Endothelial cell of umbilical vein (primary cell): ENCODE measurements at regions not wholly inside any gene's neighbourhood (a gene's known extent, or its start where the extent isn't known, plus 50 kb on each side); places are given as distances from the start of the nearest gene placed in this dataset.
A peak's percentile ranks its signal among the peaks of the same experiment; 100 is the strongest.

ENCODE experiments used
- BruUV-seq: library from RNA; stranded (reverse); fragments of 400-500 nt; replicated peaks from 2 replicates; lab custom pipeline; 2021; lab: Mats Ljungman, UMichigan
- CTCF ChIA-PET: fragments of 300-600, 350-600 bp; sonication (Branson Sonifier 250); formaldehyde crosslinking; loops from one replicate; lab custom pipeline; 2021; ENCODE audit warnings: antibody characterized with exemption, inconsistent platforms; lab: Charles Lee
- POLR2A ChIA-PET: fragments of 300-600, 350-600 bp; sonication (Branson Sonifier 250); formaldehyde crosslinking; loops from one replicate; lab custom pipeline; 2021; ENCODE audit warnings: antibody characterized with exemption, inconsistent platforms; lab: Charles Lee
- DNase-seq: peaks from one replicate; pipeline ENCODE4 v3.0.0-alpha.2; 2011; ENCODE audit warnings: low read depth, low spot score
- FAIRE-seq: peaks from 2 replicates; lab custom pipeline; 2011; peaks lifted over from hg19 to GRCh38; lab: Jason Lieb, UNC
- H2AFZ ChIP-seq: 2 replicates; pipeline ENCODE4 v1.6.0; 2012; ENCODE audit warnings: low read depth, low read length, control low read depth, inconsistent platforms
- H3K27ac ChIP-seq: 2 replicates; pipeline ENCODE4 v1.5.1; 2011; ENCODE audit warnings: low read depth, mild to moderate bottlenecking, control low read depth, low read length, moderate library complexity; ENCODE audit not compliant: insufficient read depth
- H3K27me3 ChIP-seq, 2 experiments: 2 replicates each; pipeline versions ENCODE4 v1.6.0 to v1.6.1; 2011; ENCODE audit warnings: low read length in 2 of 2, mixed read lengths in 1 of 2; ENCODE audit not compliant: control insufficient read depth in 2 of 2, insufficient read depth in 2 of 2
- H3K36me3 ChIP-seq, 2 experiments: 2 replicates in 1 of 2; 3 replicates in 1 of 2; pipeline ENCODE4 v1.5.1; 2011; ENCODE audit warnings: low read length in 2 of 2, mild to moderate bottlenecking in 1 of 2, moderate library complexity in 1 of 2; ENCODE audit not compliant: control insufficient read depth in 2 of 2, insufficient read depth in 2 of 2; ENCODE audit errors: extremely low read depth in 1 of 2
- H3K4me1 ChIP-seq: 3 replicates; pipeline ENCODE4 v1.5.1; 2011; ENCODE audit warnings: mild to moderate bottlenecking, low read length; ENCODE audit not compliant: control insufficient read depth, insufficient read depth; ENCODE audit errors: extremely low read depth
- H3K4me2 ChIP-seq: 2 replicates; pipeline ENCODE4 v1.6.1; 2011; ENCODE audit warnings: low read length, control low read depth, mixed read lengths; ENCODE audit not compliant: insufficient read depth
- H3K4me3 ChIP-seq, 3 experiments: fragments of 200-600 bp in 1 of 3; sonication (generic), shearing (Covaris generic) in 1 of 3; replicated peaks in 1 of 3; 2 replicates each; pipeline ENCODE4 v1.5.1; 2011 to 2016; ENCODE audit warnings: control low read depth in 3 of 3, low read length in 3 of 3, mild to moderate bottlenecking in 2 of 3, inconsistent platforms in 1 of 3, low read depth in 1 of 3, moderate library complexity in 1 of 3; ENCODE audit not compliant: insufficient read depth in 1 of 3
- H3K79me2 ChIP-seq: 2 replicates; pipeline ENCODE4 v1.6.0; 2012; ENCODE audit warnings: low read length, inconsistent platforms; ENCODE audit not compliant: control insufficient read depth, insufficient read depth
- H3K9ac ChIP-seq: replicated peaks from 2 replicates; pipeline ENCODE3; 2011; ENCODE audit warnings: low read length, control low read depth; ENCODE audit not compliant: insufficient read depth; ENCODE audit errors: extremely low read depth
- H3K9me1 ChIP-seq: replicated peaks from 3 replicates; pipeline ENCODE4 v1.6.0; 2011; ENCODE audit warnings: mild to moderate bottlenecking, low read length; ENCODE audit not compliant: control insufficient read depth, insufficient read depth; ENCODE audit errors: extremely low read depth
- H3K9me3 ChIP-seq: replicated peaks from 2 replicates; pipeline ENCODE4 v1.5.1; 2012; ENCODE audit warnings: low read length, inconsistent platforms; ENCODE audit not compliant: control insufficient read depth, insufficient read depth
- H4K20me1 ChIP-seq: replicated peaks from 2 replicates; pipeline ENCODE3; 2011; ENCODE audit warnings: mild to moderate bottlenecking, low read length; ENCODE audit not compliant: control insufficient read depth, insufficient read depth; ENCODE audit errors: extremely low read depth
- EZH2 ChIP-seq: IDR thresholded peaks from 2 replicates; pipeline ENCODE4 v1.6.1; 2012; ENCODE audit warnings: borderline replicate concordance, low read depth, mild to moderate bottlenecking, moderate library complexity, low read length, inconsistent platforms; ENCODE audit not compliant: severe bottlenecking
- FOS ChIP-seq: IDR thresholded peaks from 2 replicates; pipeline ENCODE4 v1.6.1; 2011; ENCODE audit warnings: mild to moderate bottlenecking, low read length, moderate library complexity, borderline replicate concordance; ENCODE audit not compliant: insufficient read depth
- GATA2 ChIP-seq: IDR thresholded peaks from 2 replicates; pipeline ENCODE4 v1.7.0; 2011; ENCODE audit warnings: low read depth, mild to moderate bottlenecking, moderate library complexity, mixed read lengths, low read length; ENCODE audit not compliant: insufficient read length, insufficient read depth
- JUN ChIP-seq: IDR thresholded peaks from 2 replicates; pipeline ENCODE4 v1.6.1; 2011; ENCODE audit warnings: borderline replicate concordance, low read depth; ENCODE audit not compliant: insufficient read length, insufficient read depth
- MAX ChIP-seq: IDR thresholded peaks from 2 replicates; pipeline ENCODE4 v1.6.1; 2011; ENCODE audit not compliant: insufficient read depth, insufficient read length
- MYC ChIP-seq: IDR thresholded peaks from one replicate; pipeline ENCODE4 v1.6.1; 2011; ENCODE audit warnings: mild to moderate bottlenecking, low read depth, low read length
- POLR2A ChIP-seq: IDR thresholded peaks from 2 replicates; pipeline ENCODE4 v1.6.1; 2012; ENCODE audit warnings: low read depth, mild to moderate bottlenecking, control low read depth, low read length
- POLR2AphosphoS5 ChIP-seq: IDR thresholded peaks from 2 replicates; pipeline ENCODE4 v1.6.1; 2012; ENCODE audit warnings: low read depth, mild to moderate bottlenecking, control low read depth, low read length, moderate library complexity; ENCODE audit not compliant: insufficient read depth
- dilution Hi-C: fragments of 300-500 bp; cut with MboI; formaldehyde crosslinking; loops from one replicate; pipeline ENCODE4 v1.15.0; 2019; ENCODE audit warnings: low sequenced_read_pairs; ENCODE audit not compliant: extremely low pct_ligation_motif_present
- intact Hi-C: fragments of 100-400 bp; cut with micrococcal nuclease; formaldehyde crosslinking; loops from one replicate; pipeline ENCODE4 v1.10.0; 2022
- TF ChIP-seq, protein P1 (sequence below), 2 donors: IDR thresholded peaks; 1 replicate in 1 of 2; 2 replicates in 1 of 2; pipeline ENCODE4 v1.5.1; 2011; ENCODE audit warnings: low read length in 2 of 2, mild to moderate bottlenecking in 2 of 2, moderate library complexity in 2 of 2, control low read depth in 1 of 2, inconsistent platforms in 1 of 2, low read depth in 1 of 2; ENCODE audit not compliant: insufficient read depth in 1 of 2; ENCODE audit errors: extremely low read depth in 1 of 2

DNA sequence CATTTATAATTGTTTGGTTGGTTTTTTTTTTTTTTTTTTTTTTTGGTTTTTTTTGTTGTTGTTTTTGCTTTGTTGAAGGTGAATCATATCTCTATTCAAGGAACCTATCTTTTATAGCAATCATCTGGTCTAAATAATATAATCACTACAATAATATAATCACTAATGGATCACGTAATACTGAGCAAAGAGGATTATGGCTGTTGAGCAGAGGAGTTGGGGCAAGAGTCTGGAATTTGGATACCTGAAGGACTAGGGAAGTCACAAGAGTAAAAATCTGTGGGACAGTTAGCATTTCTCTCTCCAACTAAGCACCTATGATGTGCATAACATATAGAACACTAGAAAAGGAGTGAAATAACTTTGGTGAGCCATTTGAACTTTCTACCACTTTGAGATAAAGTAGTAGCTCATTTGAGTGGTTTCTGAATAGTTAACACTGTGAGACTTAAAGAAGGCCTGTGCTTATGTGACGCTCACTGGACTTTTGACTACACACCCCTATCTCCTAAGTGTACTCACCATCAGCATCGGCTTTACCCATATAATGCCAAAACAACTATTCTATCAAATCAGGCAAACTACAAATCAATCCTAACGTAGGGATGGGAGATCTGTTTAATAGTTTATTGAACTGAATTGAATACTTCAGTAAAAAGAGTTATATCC is 564.9 kb upstream of the TUSC1 start:
- Histone ChIP-seq H3K27me3 (no peaks in the 10 kb centered on the region), H3K4me2 (peak overlapping the region; percentile 50), H3K9me3 (no peaks in the 10 kb centered on the region), H3K36me3 (no peaks in the 10 kb centered on the region), H3K4me1 (peaks cover 35% of the 10 kb centered on the region), H3K4me3 (no peak overlapping the region), H4K20me1 (no peaks in the 10 kb centered on the region), H3K9me1 (no peaks in the 10 kb centered on the region), H3K79me2 (no peaks in the 10 kb centered on the region), H2AFZ (peak overlapping the region; percentile 10), H3K27ac (peak overlapping the region; percentile 92), H3K9ac (peak overlapping the region; percentile 49)
- POLR2A ChIA-PET = no interaction called here
- peak; percentile 14 for TF ChIP-seq FOS
- no peak for TF ChIP-seq POLR2AphosphoS5
- dilution Hi-C loops = no loop called here
- CTCF ChIA-PET = interaction anchor here (0.8 to 2.0 kb wide), 7 partner anchors 9 to 84 kb away, joined by 3 to 11 read pairs (median 4); no protein-coding TSS in a partner anchor
- FAIRE-seq (no peak), DNase-seq (no peak)
- intact Hi-C loops = no loop called here
- BruUV-seq = TSS peak; percentile 100

- no TSS peak for BruUV-seq
- dilution Hi-C loops = no loop called here
- Histone ChIP-seq H3K9ac (no peak overlapping the region), H3K4me3 (no peak overlapping the region), H4K20me1 (no peaks in the 10 kb centered on the region), H2AFZ (no peak overlapping the region), H3K4me2 (no peak overlapping the region), H3K9me1 (no peaks in the 10 kb centered on the region), H3K36me3 (no peaks in the 10 kb centered on the region), H3K79me2 (no peaks in the 10 kb centered on the region), H3K9me3 (no peaks in the 10 kb centered on the region), H3K4me1 (peaks cover 35% of the 10 kb centered on the region), H3K27ac (no peak overlapping the region), H3K27me3 (no peaks in the 10 kb centered on the region)
- intact Hi-C loops = no loop called here
- FAIRE-seq = no peak
- DNase-seq = no peak
- CTCF ChIA-PET = interaction anchor here (1.1 kb wide), 1 partner anchor 10 kb away, joined by 3 read pairs; no protein-coding TSS in a partner anchor
- POLR2A ChIA-PET = no interaction called here
- TF ChIP-seq FOS (no peak), MYC (no peak), GATA2 (no peak), JUN (no peak), EZH2 (no peak), MAX (no peak), POLR2AphosphoS5 (no peak), POLR2A (no peak)
- TF ChIP-seq, protein P1, sequence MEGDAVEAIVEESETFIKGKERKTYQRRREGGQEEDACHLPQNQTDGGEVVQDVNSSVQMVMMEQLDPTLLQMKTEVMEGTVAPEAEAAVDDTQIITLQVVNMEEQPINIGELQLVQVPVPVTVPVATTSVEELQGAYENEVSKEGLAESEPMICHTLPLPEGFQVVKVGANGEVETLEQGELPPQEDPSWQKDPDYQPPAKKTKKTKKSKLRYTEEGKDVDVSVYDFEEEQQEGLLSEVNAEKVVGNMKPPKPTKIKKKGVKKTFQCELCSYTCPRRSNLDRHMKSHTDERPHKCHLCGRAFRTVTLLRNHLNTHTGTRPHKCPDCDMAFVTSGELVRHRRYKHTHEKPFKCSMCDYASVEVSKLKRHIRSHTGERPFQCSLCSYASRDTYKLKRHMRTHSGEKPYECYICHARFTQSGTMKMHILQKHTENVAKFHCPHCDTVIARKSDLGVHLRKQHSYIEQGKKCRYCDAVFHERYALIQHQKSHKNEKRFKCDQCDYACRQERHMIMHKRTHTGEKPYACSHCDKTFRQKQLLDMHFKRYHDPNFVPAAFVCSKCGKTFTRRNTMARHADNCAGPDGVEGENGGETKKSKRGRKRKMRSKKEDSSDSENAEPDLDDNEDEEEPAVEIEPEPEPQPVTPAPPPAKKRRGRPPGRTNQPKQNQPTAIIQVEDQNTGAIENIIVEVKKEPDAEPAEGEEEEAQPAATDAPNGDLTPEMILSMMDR (IDR thresholded peaks at IDR 0.05; ENCODE audit: extremely low read depth in 1 of 2, insufficient read depth in 1 of 2, low read depth in 1 of 2, low read length in 2 of 2) = no peak
Measured at GRCh38 chr9:26240020-26240419, 561.8 kb upstream of the TUSC1 start.
